ENCODE measurements at regions not wholly inside any gene's neighbourhood (a gene's known extent, or its start where the extent isn't known, plus 50 kb on each side); places are given as distances from the start of the nearest gene placed in this dataset.

GRCh38 chr4:128462103-128462783, 174.6 kb upstream of the PGRMC2 start:
- H3K4me3 ChIP-seq (ENCODE audit: severe bottlenecking) = no peak overlapping the region
- no peaks in the 10 kb centered on the region for H3K9me3 ChIP-seq (ENCODE audit: severe bottlenecking)
- no peaks in the 10 kb centered on the region for H3K4me1 ChIP-seq (ENCODE audit: insufficient read depth, poor library complexity, severe bottlenecking)
- TF ChIP-seq CTCF (IDR thresholded peaks at IDR 0.05; ENCODE audit: poor library complexity, severe bottlenecking) = no peak
- DNase-seq (ENCODE audit: low spot score) = no peak
- no peaks in the 10 kb centered on the region for H3K36me3 ChIP-seq (ENCODE audit: low read depth)
- H3K27me3 ChIP-seq (ENCODE audit: insufficient read depth, poor library complexity, severe bottlenecking) = no peaks in the 10 kb centered on the region
- no peak overlapping the region for H3K27ac ChIP-seq (ENCODE audit: poor library complexity, severe bottlenecking)
- no peak for ATAC-seq (ENCODE audit: low read depth)

- no peaks in the 10 kb centered on the region for H3K9me3 ChIP-seq (ENCODE audit: severe bottlenecking)
- DNase-seq (ENCODE audit: low spot score) = no peak
- H3K27ac ChIP-seq (ENCODE audit: poor library complexity, severe bottlenecking) = no peak overlapping the region
- no peak overlapping the region for H3K4me3 ChIP-seq (ENCODE audit: severe bottlenecking)
- no peaks in the 10 kb centered on the region for H3K36me3 ChIP-seq (ENCODE audit: low read depth)
- H3K27me3 ChIP-seq (ENCODE audit: insufficient read depth, poor library complexity, severe bottlenecking) = no peaks in the 10 kb centered on the region
- no peaks in the 10 kb centered on the region for H3K4me1 ChIP-seq (ENCODE audit: insufficient read depth, poor library complexity, severe bottlenecking)
- TF ChIP-seq CTCF (IDR thresholded peaks at IDR 0.05; ENCODE audit: poor library complexity, severe bottlenecking) = no peak
- ATAC-seq (ENCODE audit: low read depth) = peak; percentile 77
Observed at GRCh38 chr4:128461291-128462102, 173.9 kb upstream of the PGRMC2 start.

GRCh38 chr4:128459547-128459946, 171.9 kb upstream of the PGRMC2 start:
- H3K27me3 ChIP-seq (ENCODE audit: insufficient read depth, poor library complexity, severe bottlenecking) = no peaks in the 10 kb centered on the region
- no peak for ATAC-seq (ENCODE audit: low read depth)
- no peak overlapping the region for H3K4me3 ChIP-seq (ENCODE audit: severe bottlenecking)
- DNase-seq (ENCODE audit: low spot score) = no peak
- no peak overlapping the region for H3K27ac ChIP-seq (ENCODE audit: poor library complexity, severe bottlenecking)
- H3K36me3 ChIP-seq (ENCODE audit: low read depth) = no peaks in the 10 kb centered on the region
- TF ChIP-seq CTCF (IDR thresholded peaks at IDR 0.05; ENCODE audit: poor library complexity, severe bottlenecking) = no peak
- peaks cover 4% of the 10 kb centered on the region for H3K4me1 ChIP-seq (ENCODE audit: insufficient read depth, poor library complexity, severe bottlenecking)
- H3K9me3 ChIP-seq (ENCODE audit: severe bottlenecking) = no peaks in the 10 kb centered on the region

GRCh38 chr4:128458816-128459215, 171.2 kb upstream of the PGRMC2 start:
- Histone ChIP-seq H3K27ac (ENCODE audit: poor library complexity, severe bottlenecking) (no peak overlapping the region), H3K4me1 (ENCODE audit: insufficient read depth, poor library complexity, severe bottlenecking) (peaks cover 5% of the 10 kb centered on the region), H3K27me3 (ENCODE audit: insufficient read depth, poor library complexity, severe bottlenecking) (no peaks in the 10 kb centered on the region), H3K9me3 (ENCODE audit: severe bottlenecking) (no peaks in the 10 kb centered on the region), H3K36me3 (ENCODE audit: low read depth) (no peaks in the 10 kb centered on the region), H3K4me3 (ENCODE audit: severe bottlenecking) (no peak overlapping the region)
- ATAC-seq (ENCODE audit: low read depth) = no peak
- TF ChIP-seq CTCF (IDR thresholded peaks at IDR 0.05; ENCODE audit: poor library complexity, severe bottlenecking) = no peak
- no peak for DNase-seq (ENCODE audit: low spot score)

- Histone ChIP-seq H3K4me1 (ENCODE audit: insufficient read depth, poor library complexity, severe bottlenecking) (peaks cover 5% of the 10 kb centered on the region), H3K9me3 (ENCODE audit: severe bottlenecking) (no peaks in the 10 kb centered on the region), H3K4me3 (ENCODE audit: severe bottlenecking) (no peak overlapping the region), H3K36me3 (ENCODE audit: low read depth) (no peaks in the 10 kb centered on the region), H3K27ac (ENCODE audit: poor library complexity, severe bottlenecking) (no peak overlapping the region), H3K27me3 (ENCODE audit: insufficient read depth, poor library complexity, severe bottlenecking) (no peaks in the 10 kb centered on the region)
- DNase-seq (ENCODE audit: low spot score) (no peak), ATAC-seq (ENCODE audit: low read depth) (no peak)
- no peak for TF ChIP-seq CTCF (IDR thresholded peaks at IDR 0.05; ENCODE audit: poor library complexity, severe bottlenecking)
Observed at GRCh38 chr4:128457726-128458125, 170.1 kb upstream of the PGRMC2 start.
